ENCODE measurements at regions not wholly inside any gene's neighbourhood (a gene's known extent, or its start where the extent isn't known, plus 50 kb on each side); places are given as distances from the start of the nearest gene placed in this dataset.
A peak's percentile ranks its signal among the peaks of the same experiment; 100 is the strongest.
"Not testable (repeated sequence)": the region's sequence is repeated elsewhere in the genome, so short reads cannot be mapped to it uniquely, and the experiment has no call there.

DNA sequence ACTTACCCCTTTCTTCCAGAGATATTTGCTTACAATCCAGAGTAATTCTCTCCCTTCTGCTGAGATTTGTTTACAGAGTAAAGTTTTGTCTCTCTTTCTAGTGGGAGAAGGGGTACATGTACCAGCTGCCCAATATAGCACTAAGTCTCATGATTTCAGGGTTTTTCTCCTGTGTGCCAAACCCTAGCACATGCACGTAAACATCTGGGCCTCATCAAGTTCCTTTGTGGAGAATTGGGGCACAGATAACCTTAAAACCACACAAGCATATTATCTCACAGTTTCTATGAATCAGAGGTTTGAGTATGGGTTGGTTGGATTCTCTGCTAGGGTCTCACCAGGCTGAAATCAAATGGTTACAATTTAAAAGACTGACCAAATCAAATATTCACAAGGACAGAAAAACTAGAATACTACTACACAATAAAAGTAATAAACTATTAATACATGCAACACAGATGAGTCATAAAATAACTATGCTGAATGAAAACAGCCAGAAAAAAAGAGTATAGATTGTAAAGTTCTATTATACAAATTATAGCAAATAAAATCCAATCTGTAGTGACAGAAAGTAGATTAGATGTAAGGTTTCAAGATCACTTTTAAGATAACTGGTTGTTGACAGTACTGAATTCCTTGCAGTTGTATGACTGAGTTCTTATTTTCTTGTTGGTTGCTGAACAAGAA is 347.4 kb upstream of the PTBP2 start:
- no peak for ATAC-seq

DNA sequence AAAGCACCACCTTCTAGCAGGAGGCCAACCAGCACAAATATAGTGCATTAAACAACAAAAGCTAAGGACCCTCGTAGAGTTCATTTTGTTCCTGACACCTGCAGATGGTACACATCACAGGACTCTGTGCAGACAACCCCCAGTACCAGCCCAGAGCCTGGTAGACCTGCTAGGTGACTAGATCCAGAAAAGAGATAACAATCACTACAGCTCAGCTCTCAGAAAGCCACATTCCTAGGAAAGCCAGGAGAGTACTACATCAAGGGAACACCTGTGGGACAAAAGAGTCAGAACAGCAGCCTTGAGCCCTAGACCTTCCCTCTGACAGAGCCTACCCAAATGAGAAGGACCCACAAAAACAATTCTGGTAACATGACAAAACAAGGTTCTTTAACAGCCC is 344.7 kb upstream of the PTBP2 start:
- no peak for ATAC-seq

DNA sequence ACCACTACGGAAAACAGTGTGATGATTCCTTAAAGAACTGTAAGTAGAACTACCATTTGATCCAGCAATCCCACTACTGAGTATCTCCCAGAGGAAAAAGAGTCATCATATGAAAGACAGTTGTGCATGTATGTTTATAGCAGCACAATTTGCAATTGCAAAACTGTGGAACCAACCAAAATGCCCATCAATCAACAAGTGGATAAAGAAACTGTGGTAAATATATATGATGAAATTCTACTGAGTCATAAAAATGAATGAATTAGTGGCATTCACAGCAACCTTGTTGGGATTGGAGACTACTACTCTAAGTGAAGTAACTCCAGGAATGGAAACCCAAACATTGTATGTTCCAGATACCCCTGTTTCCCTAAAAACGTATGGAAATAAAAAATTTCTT is 337.0 kb upstream of the PTBP2 start:
- no peak for ATAC-seq

DNA sequence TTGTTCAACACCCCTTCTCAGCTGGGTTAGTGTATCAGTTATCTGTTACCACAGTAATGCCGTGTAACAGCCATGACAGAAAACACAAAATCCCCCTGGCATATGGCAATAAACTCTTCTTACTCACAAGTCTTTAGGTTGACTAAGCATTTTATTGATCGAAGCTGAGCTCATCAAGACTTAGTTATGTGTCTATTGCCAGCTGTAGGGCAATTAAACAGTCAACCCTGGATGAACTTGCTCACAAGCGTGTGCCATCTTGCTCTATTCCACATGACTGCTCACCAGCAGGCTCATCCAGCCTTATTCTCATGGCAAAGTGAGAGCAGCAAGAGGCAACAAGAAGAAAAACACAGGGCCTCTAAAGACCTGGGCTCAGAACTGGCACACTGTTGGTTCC is 333.8 kb upstream of the PTBP2 start:
- ATAC-seq = peak; percentile 97

DNA sequence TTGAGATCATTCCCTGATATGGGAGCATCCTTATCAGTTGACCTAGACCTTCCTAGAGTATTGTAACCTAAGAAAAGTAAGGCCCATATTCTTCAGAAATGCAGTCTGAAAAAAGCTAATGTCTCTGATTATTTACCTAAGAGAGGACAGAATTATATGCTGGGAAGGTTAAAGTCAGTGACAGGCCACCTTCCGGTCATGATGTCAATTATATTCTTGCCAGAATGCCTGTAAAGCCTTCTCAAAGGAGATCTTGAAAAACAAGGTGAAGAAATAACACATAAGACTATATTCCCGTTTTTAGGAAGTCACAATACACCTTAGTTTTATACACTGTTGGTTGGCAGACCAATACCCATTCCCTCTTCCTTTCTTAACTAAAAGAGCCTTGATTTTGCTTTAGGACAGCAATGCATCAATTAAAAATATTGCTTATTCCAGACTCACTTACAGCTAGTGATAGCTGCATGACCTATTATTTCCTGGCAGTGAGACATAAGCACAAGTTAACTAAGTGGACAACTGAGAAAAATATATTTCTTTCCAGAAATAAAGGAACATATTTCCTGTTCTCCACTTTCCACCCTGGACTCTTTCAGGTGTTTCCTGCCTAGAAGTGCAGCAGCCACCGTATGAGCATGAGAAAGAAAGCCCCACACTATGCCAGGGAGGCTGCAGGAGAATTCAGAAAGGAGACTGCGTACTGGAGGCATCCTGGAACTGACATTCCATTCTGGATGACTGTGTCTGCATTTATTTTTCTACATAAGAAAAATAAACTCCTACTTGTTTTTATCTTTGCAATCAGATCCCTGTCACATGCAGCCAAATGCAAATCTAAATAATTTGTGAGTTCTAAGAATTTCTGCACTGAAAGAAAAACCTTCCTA is 332.9 kb upstream of the PTBP2 start:
- ATAC-seq = no peak

DNA sequence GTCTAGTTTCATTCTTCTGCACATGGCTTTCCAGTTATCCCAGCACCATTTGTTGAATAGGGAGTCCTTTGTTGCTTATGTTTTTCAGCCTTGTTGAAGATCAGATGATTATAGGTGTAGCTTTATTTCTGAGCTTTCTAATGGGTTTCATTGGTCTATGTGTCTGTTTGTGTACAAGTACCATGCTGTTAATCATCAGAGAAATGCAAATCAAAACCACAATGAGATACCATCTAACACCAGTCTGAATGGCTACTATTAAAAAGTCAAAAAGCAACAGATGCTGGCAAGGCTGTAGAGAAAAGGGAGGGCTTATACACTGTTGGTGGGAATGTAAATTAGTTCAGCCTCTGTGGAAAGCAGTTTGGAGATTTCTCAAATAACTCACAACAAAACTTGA is 321.5 kb upstream of the PTBP2 start:
- ATAC-seq = no peak

DNA sequence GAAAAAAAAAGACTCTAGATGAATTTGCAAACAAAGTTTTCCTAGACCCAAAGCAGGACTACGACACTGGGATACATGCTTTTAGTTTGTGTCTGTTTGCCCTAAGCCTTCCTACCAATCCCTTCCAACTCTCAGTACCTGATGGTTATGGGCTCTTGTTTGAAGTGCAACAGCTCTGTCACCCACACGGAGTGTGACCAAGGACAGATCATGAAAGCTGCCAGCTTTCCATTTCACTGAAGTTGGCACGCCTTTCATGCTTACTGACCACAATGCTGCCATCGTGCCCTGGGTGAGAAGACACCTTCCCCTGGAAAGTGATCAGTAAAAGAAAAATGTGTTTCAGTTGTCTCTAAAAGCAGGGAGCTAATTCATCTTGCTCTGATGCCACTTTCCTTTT is 312.5 kb upstream of the PTBP2 start:
- no peak for ATAC-seq

DNA sequence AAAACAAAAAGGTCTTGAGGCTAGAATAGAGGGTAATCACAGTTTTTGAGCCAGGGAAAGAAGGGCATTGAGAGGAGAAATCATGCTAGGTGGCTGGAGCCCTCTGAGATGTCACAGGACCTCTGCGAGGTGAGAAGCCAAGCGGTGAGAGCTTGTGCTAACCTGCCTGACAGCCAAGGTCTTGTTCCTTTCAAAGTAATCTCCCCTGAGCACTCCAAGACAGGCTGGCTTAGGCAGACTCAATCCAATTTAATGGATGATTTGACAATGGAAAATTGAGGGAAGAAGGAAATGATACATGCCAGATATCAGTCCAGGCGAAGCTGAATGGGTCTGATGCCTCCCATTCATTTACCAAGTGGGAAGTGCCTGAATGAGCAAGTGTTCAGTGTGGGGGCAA is 311.9 kb upstream of the PTBP2 start:
- peak; percentile 52 for ATAC-seq

DNA sequence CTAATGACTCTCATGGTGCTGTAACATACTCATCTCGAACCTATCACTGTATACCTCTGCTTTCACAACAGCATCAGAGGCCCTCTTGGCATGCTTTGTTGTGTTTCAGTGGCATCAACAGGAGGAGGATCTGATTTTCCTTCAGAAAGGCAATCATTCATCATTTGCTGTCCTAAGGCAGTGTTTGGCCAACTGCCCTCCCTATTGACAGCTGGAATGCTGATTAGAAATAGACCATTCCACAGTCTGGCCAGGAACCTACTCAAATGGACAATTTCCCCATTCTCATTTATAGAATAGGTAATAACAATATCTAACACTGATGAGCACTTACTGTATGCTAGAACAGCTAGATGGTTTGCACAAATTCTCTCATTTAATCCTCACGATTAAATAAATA is 310.6 kb upstream of the PTBP2 start:
- no peak for ATAC-seq

DNA sequence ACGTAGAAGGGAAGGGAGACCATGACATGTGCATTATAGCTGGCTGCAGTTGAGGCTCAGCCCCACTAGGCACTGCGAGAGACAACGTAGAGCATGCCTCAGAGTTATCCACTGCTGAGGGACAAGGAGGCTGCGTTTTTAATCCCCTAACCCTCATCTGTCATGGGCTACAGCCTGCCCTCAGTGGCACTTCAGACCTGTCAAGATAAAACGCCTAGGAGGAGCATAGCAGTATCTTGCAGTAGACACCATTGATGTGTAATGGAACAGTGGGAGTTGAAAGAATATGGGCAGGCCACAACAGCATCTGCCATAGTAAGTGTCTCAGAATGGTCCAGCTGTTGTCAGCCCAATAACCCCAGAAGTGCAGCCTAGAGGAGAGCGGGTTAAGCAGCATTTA is 307.0 kb upstream of the PTBP2 start:
- ATAC-seq = no peak

DNA sequence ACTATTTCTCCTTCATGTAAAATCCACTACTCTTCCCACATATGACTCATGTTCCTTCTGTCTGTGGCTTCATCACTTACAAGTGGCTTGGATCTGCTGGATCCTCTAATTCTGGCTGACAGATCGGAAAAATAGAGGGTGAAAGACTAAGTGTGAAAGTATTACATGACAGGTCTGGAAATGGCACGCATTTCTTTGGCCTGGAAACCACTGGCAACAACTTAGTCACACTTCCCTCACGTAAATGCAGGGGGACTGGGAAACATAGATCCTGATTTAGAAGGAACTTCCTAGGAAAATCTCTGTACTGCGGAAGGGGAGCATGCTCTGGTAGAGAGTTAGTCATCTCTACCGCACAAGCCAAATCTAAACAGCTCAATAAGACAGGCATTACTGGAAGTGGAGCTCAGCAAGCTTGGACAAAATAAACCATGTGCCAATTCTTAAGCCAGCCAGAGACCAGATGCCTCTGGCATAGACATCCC is 305.4 kb upstream of the PTBP2 start:
- peak; percentile 90 for ATAC-seq

DNA sequence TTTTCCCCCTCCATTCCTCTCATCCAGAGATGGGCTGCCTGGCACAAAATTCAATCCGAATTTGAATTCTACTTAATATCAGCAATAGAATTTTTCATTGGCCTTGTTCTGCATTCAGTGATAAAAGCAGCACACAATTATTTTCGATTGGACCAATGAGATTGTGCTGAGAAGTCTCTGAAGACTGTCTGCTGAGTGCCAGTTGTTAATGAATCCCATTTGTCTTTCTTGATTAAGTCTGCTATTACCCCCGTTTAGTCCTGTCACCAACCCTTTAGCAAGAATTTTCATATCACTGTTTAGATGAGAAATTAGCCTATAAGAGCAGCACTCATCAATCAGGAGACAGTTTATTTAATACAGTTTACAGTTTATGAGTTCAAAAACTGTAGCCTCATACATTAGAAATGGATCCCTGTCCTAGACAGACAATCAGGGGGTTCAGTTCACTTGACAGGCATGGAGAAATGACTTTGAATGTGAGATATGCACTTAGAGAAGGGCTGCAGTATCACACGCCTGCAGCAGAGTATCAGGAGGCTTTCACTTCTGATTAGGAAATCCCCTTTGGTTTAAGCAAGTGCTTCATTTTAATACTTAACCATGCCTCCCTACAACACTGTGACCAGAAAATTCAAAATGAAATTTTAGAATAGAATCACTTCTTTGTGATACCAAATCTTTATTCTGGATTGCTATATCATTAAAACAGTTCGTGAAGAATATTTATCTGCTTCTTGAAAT is 304.7 kb upstream of the PTBP2 start:
- no peak for ATAC-seq

DNA sequence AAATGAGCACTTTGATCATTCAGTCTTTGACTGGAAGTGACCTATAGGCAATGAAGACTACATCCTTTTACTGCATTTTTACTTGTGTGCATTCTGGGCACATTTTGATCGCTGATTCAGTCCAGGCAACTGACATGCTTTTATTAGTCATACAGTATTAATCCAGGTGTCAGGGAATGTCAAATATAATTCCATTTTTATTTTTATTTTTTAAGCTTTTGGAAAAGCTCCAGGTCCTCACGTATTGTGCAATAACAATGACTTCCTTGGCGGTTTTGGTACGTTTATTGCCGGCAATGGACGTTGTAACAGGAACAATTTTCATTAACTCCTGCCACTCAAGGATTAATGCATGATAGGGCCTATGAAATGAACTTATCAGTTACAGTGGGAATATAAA is 302.6 kb upstream of the PTBP2 start:
- ATAC-seq = peak; percentile 65

DNA sequence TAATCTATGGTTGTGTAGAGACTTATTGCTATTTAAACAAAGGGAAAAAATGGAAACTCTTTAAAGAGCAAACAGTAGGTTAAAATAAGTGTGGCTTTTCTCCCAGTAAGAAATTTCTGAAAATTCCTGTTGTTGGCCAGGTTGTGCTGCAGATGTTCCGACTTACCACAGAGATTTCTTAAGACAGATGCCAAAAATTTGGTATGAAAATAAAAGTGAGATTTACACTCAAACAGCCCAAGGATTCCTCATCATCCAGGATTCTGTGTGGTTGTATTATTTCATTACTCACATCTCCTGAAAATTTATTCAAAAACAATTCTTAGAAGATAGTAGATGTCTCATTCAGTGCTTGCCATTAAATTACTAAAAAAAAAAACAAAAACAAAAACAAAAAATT is 296.7 kb upstream of the PTBP2 start:
- no peak for ATAC-seq

DNA sequence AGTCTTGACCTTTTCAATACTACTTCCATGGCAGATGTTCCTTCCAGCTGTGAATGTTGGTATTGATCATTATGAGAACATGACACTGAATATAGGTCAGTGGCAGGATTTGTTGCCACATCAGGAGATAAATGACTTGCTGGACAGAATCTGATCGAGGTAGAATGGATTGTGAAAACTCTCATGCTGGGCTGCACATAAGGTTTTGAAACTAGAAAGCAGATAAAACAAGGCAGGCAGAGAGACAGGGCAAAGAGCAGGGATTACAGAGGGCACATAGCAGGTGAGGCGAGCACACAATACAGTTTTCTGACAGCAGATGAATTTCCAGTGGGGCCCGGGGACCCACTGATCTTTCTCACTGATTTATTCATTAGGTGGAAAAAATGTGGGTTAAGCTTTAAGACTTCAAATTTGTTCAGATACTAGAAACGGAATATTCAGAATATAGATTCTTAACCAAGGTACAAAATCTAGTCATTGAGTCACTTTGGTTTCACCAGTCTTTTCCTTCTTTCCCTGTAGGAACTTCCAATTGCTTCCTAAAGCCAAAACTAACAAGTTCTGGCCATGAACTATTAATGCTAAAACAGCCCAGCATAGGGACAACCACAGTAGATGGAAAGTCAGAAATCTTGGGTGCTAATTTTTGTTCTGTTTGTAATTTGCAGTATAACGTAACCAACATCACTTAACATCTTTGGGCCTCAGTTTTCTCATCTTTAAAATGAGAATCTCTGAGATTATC is 296.0 kb upstream of the PTBP2 start:
- ATAC-seq = no peak

DNA sequence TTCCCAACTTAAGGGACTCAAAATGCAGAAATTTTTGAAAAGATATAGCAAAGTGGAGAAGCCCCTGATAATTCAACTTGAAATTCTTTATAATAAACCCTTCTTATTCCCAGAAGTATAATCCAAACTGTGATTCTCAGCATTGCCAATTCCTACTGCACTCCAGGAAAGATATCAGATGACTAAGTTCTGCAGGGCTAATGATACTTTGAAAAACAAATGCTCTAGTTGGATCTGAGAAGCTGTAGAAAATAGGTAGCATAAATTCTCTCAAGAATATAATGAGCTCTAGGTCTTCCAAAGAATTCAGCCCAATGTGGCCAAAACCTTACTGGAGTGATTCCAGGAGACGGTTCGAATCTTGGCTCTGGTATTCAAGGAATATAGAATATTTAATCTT is 294.0 kb upstream of the PTBP2 start:
- ATAC-seq = no peak

DNA sequence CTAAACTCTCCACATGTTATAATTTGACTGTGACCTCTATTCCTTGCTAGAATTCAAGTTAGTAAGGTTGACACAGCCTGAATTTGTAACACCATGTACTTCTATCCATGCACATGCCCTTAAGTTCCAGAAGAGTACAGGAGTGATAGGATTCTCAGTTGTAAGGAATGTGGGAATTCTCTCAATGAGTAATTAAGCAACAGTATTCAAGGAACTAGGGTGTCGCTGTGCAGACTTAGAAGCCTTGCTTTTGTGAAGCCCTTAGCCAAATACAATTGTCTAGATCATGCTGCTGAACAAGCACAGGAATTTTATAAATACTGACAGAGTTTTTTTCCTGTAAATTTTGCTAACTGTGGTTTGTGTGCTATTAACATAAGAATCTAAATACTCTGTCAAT is 276.3 kb upstream of the PTBP2 start:
- no peak for ATAC-seq

DNA sequence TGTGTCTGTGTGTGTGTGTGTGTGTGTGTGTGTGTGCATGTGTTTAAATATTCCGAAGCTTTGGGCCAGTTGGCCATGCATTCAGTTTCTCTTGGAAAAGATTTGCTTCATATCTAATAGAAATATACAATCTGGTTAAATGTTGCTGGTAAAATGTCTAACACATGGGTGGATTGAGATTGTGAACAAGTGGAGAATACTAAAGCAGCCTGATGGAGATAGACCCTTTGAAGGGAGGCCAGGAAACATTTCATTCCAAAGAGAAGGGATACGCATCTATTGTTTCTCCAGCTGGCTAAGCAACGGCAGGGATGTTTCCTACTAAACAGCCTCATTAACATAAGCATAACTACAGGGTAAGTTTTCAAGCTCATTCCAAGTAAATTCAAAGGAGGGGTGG is 257.5 kb upstream of the PTBP2 start:
- ATAC-seq = no peak

DNA sequence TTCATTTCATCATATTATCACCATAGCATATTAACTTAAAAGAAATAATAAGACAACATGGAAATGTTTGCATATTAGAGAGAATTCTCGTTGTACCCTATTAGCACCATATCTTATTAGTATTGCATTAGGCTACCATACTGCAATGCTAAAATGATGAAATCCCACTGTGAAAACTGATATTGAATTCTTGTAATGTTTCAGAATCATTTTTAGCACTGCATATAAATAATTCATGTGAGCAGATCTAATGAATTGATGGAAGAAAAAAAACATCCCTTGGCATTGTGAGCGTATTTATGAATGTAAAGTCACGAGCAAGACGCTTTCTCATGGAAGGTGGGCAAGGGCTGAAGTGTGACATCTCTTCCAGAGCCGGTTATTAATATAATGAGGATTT is 257.1 kb upstream of the PTBP2 start:
- ATAC-seq = no peak

DNA sequence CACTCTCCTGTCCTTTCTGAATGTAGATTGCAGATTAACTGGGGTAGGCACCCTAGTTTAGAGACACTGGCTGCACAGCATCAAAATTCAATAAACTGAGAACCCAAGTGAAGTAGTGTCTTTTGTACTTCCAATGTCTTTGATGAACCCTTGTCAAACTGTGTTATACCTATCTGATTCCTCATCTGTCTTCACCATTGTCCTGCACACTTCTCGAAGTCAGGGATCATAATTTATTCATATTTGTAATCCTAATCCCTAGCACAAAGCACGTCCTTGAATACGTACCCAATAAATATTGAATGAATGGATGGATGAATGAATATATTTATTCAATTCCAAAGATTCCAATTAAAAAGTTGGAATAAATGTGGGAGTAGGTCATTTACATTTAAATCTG is 256.6 kb upstream of the PTBP2 start:
- ATAC-seq = no peak

DNA sequence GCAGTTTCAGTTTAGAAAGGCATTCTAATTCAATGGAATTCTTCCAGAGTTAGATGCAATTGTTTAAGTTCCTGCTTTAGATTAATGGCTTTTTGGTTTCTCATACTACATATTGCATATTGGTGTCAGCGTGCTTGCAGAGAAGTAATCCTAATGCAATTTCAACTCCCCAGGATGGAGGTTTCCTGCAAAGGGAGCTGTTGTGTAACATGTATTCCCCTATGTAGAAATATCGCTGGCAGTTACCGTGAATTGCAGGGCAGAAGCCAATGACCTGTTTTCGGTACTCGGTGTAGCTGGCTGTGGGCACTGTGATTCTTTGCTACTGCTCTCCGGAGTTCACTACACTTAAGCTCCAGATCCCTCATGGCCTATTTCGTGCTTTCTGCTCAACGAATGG is 256.1 kb upstream of the PTBP2 start:
- ATAC-seq = no peak

DNA sequence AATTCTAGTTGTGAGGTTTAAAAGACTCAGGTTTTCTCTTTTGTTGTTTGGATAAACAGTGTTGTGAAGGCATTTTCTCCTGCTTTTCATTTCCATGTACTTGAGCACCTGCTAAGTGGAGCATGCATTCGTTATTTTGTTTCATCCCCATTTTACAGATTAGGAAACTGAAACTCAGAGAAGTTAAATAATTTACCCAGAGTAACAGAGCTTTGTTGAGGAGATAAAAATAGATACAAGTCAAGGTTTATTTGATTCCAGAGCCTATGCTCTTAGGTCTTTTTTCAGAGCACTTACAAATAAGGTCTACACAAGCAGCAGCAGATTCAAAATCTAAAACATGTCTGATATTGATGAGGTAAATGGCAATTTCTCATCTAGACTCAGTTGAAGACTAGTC is 254.7 kb upstream of the PTBP2 start:
- ATAC-seq = no peak

DNA sequence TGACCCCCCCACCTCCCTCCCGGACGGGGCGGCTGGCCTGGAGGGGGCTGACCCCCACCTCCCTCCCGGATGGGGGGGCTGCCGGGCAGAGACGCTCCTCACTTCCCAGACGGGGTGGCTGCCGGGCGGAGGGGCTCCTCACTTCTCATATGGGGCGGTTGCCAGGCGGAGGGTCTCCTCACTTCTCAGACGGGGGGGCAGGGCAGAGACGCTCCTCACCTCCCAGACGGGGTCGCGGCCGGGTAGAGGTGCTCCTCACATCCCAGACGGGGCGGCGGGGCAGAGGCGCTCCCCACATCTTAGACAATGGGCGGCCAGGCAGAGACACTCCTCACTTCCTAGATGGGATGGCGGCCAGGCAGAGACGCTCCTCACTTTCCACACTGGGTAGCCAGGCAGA is 251.9 kb upstream of the PTBP2 start:
- ATAC-seq = not testable (repeated sequence)
